COR-L47 (cell line): ENCODE measurements at regions not wholly inside any gene's neighbourhood (a gene's known extent, or its start where the extent isn't known, plus 50 kb on each side); places are given as distances from the start of the nearest gene placed in this dataset.
"Not testable (repeated sequence)": the region's sequence is repeated elsewhere in the genome, so short reads cannot be mapped to it uniquely, and the experiment has no call there.

ENCODE experiments used
- DNase-seq: peaks from one replicate; lab custom pipeline; 2025; lab: John Stamatoyannopoulos, UW

- no peak for DNase-seq
Measured at GRCh38 chr20:22949331-22950109, 85.6 kb upstream of the SSTR4 start.

- DNase-seq = no peak
Measured at GRCh38 chr20:22951966-22952365, 83.1 kb upstream of the SSTR4 start.

GRCh38 chr20:22954661-22955060 lies 80.5 kb upstream of the SSTR4 start:
- no peak for DNase-seq

- no peak for DNase-seq
Measured at GRCh38 chr20:22958390-22958789, 76.7 kb upstream of the SSTR4 start.

- DNase-seq = no peak
Measured at GRCh38 chr20:22962567-22963439, 72.3 kb upstream of the SSTR4 start.

- no peak for DNase-seq
Measured at GRCh38 chr20:22963581-22963980, 71.5 kb upstream of the SSTR4 start.

- DNase-seq = no peak
Measured at GRCh38 chr20:22966787-22967464, 68.2 kb upstream of the SSTR4 start.

- not testable (repeated sequence) for DNase-seq
Measured at GRCh38 chr20:22967706-22968105, 67.4 kb upstream of the SSTR4 start.

GRCh38 chr20:22969031-22969430 lies 66.1 kb upstream of the SSTR4 start:
- not testable (repeated sequence) for DNase-seq

- DNase-seq = not testable (repeated sequence)
Measured at GRCh38 chr20:22971077-22971476, 64.0 kb upstream of the SSTR4 start.

GRCh38 chr20:22974354-22974753 lies 60.8 kb upstream of the SSTR4 start:
- DNase-seq = peak; percentile 5

GRCh38 chr20:22977047-22977785 lies 57.9 kb upstream of the SSTR4 start:
- no peak for DNase-seq

GRCh38 chr20:22984008-22984407 lies 51.1 kb upstream of the SSTR4 start:
- no peak for DNase-seq

GRCh38 chr20:22984606-22985005 lies 50.5 kb upstream of the SSTR4 start:
- DNase-seq = no peak

GRCh38 chr20:22985239-22985778 lies 49.8 kb upstream of the SSTR4 start:
- no peak for DNase-seq
